GM12874 (cell line): ENCODE measurements at regions not wholly inside any gene's neighbourhood (a gene's known extent, or its start where the extent isn't known, plus 50 kb on each side); places are given as distances from the start of the nearest gene placed in this dataset.

Experiments
- CTCF ChIP-seq: IDR thresholded peaks from 2 replicates; pipeline ENCODE4 v1.5.1; 2011; ENCODE audit warnings: low read depth, mild to moderate bottlenecking, control low read depth, low read length, moderate library complexity; ENCODE audit not compliant: insufficient read depth

- no peak for TF ChIP-seq CTCF
Observed at GRCh38 chr5:5721881-5722280, 299.4 kb downstream of the ICE1 start.

- TF ChIP-seq CTCF: no peak
Observed at GRCh38 chr5:5719292-5719691, 296.8 kb downstream of the ICE1 start.

GRCh38 chr5:5716665-5717064, 294.2 kb downstream of the ICE1 start:
- TF ChIP-seq CTCF: no peak

- no peak for TF ChIP-seq CTCF
Observed at GRCh38 chr5:5711592-5711991, 289.1 kb downstream of the ICE1 start.

- TF ChIP-seq CTCF: no peak
Observed at GRCh38 chr5:5711112-5711511, 288.6 kb downstream of the ICE1 start.

GRCh38 chr5:5710471-5710870, 288.0 kb downstream of the ICE1 start:
- TF ChIP-seq CTCF: no peak

- TF ChIP-seq CTCF: no peak
Observed at GRCh38 chr5:5708367-5708919, 286.0 kb downstream of the ICE1 start.
